GM18861 (cell line): ENCODE measurements at regions not wholly inside any gene's neighbourhood (a gene's known extent, or its start where the extent isn't known, plus 50 kb on each side); places are given as distances from the start of the nearest gene placed in this dataset.

Source experiments
- ATAC-seq: cut with Tn5 transposase; IDR thresholded peaks from one replicate; pipeline ENCODE4 v1.9.1; 2021; ENCODE audit not compliant: unreplicated experiment

GRCh38 chr17:36813357-36813756 is 123.9 kb upstream of the LHX1 start:
- ATAC-seq = no peak

- no peak for ATAC-seq
Measured at GRCh38 chr17:36813957-36814563, 123.2 kb upstream of the LHX1 start.

GRCh38 chr17:36814958-36815357 is 122.3 kb upstream of the LHX1 start:
- no peak for ATAC-seq

- ATAC-seq = no peak
Measured at GRCh38 chr17:36816214-36816906, 120.9 kb upstream of the LHX1 start.

- no peak for ATAC-seq
Measured at GRCh38 chr17:36816907-36817288, 120.4 kb upstream of the LHX1 start.

GRCh38 chr17:36817483-36818048 is 119.7 kb upstream of the LHX1 start:
- no peak for ATAC-seq

- no peak for ATAC-seq
Measured at GRCh38 chr17:36818134-36818825, 119.0 kb upstream of the LHX1 start.

GRCh38 chr17:36823850-36824677 is 113.2 kb upstream of the LHX1 start:
- no peak for ATAC-seq

- no peak for ATAC-seq
Measured at GRCh38 chr17:36824678-36825101, 112.6 kb upstream of the LHX1 start.

GRCh38 chr17:36825113-36825512 is 112.2 kb upstream of the LHX1 start:
- ATAC-seq = no peak

- no peak for ATAC-seq
Measured at GRCh38 chr17:36825521-36825920, 111.8 kb upstream of the LHX1 start.

GRCh38 chr17:36825951-36826350 is 111.3 kb upstream of the LHX1 start:
- no peak for ATAC-seq

GRCh38 chr17:36827081-36827480 is 110.2 kb upstream of the LHX1 start:
- no peak for ATAC-seq

- no peak for ATAC-seq
Measured at GRCh38 chr17:36829676-36830075, 107.6 kb upstream of the LHX1 start.

- no peak for ATAC-seq
Measured at GRCh38 chr17:36833279-36833678, 104.0 kb upstream of the LHX1 start.

GRCh38 chr17:36835036-36835435 is 102.2 kb upstream of the LHX1 start:
- no peak for ATAC-seq

- no peak for ATAC-seq
Measured at GRCh38 chr17:36837195-36837938, 99.9 kb upstream of the LHX1 start.

GRCh38 chr17:36837939-36838272 is 99.4 kb upstream of the LHX1 start:
- no peak for ATAC-seq

- no peak for ATAC-seq
Measured at GRCh38 chr17:36839256-36839655, 98.0 kb upstream of the LHX1 start.

GRCh38 chr17:36840796-36841195 is 96.5 kb upstream of the LHX1 start:
- ATAC-seq = no peak
